ENCODE measurements at regions not wholly inside any gene's neighbourhood (a gene's known extent, or its start where the extent isn't known, plus 50 kb on each side); places are given as distances from the start of the nearest gene placed in this dataset.
A peak's percentile ranks its signal among the peaks of the same experiment; 100 is the strongest.

DNA sequence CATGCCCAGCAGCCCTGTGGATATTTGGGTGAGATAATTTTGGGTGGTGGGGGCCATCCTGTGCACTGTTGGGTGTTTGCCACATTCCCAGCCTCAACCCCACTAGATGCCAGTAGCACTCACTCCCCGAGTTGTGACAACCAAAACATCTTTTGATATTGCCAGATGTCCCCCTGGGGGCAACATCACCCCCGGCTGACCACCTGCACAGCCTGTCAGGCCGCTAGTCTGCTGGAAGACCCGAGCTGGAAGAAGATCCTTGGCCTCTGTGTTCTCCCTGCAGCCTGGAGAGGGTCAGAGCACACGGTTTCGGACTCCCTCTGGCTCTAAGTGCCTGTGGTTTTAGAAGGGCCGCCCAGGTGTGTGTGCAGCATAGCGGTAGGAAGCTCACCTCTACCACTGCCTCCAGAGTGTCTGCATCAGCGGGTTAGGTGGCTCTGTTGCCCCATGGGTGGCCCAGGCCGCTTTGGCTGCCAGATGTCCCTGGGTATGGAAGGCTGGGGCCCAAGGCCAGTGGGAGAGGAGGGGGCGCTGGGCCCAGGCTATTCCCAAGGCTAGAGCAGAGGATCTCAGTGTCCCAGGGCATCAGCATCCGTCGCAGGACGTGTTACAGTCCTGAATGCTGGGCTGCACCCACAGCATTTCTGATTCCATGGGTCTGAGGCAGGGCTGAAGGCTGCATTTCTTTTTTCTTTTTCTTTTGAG is 195.8 kb upstream of the GSE1 start:
- no peak overlapping the region for H3K4ac ChIP-seq (ENCODE audit: low read depth, low read length)
- no peak overlapping the region for H3K23ac ChIP-seq (ENCODE audit: low read length)
- no peak overlapping the region for H3K9ac ChIP-seq (ENCODE audit: low read length)
- peak overlapping the region; percentile 24 for H3K14ac ChIP-seq (ENCODE audit: low read length)
- no peaks in the 10 kb centered on the region for H3K79me1 ChIP-seq (ENCODE audit: low read length)
- peak overlapping the region; percentile 19 for H2BK120ac ChIP-seq (ENCODE audit: insufficient read depth, low read length, poor library complexity)
- H3K36me3 ChIP-seq (ENCODE audit: control insufficient read depth in 1 of 2, insufficient read depth in 2 of 2, low read length in 2 of 2): no peaks in the 10 kb centered on the region
- H4K91ac ChIP-seq (ENCODE audit: low read depth, low read length): no peak overlapping the region
- no CpG with 5 or more reads among the region's 14 CpGs for WGBS (ENCODE audit: extremely low coverage, insufficient coverage, insufficient read length)
- no peak for DNase-seq
- peak overlapping the region; percentile 32 for H2AK5ac ChIP-seq (ENCODE audit: low read length)
- no peak overlapping the region for H4K8ac ChIP-seq (ENCODE audit: low read depth, low read length)
- no peaks in the 10 kb centered on the region for H3K27me3 ChIP-seq (ENCODE audit: insufficient read depth, low read length)
- peaks cover 2% of the 10 kb centered on the region for H3K9me3 ChIP-seq (ENCODE audit: insufficient read depth, low read depth, low read length)
- no peak overlapping the region for H3K4me3 ChIP-seq (ENCODE audit: low read depth, low read length)
- peaks cover 0 to 4% of the 10 kb centered on the region in 2 experiments for H3K4me1 ChIP-seq (ENCODE audit: control insufficient read depth in 1 of 2, insufficient read depth in 2 of 2, low read length in 2 of 2)
- H2BK12ac ChIP-seq (ENCODE audit: low read length): no peak overlapping the region
- no peak overlapping the region for H3K4me2 ChIP-seq (ENCODE audit: low read length)
- no peak overlapping the region for H2AFZ ChIP-seq (ENCODE audit: insufficient read depth, low read length, poor library complexity)
- H3K27ac ChIP-seq (ENCODE audit: low read depth, low read length): no peak overlapping the region
- H2BK5ac ChIP-seq (ENCODE audit: low read depth, low read length, poor library complexity): no peak overlapping the region
- no peaks in the 10 kb centered on the region for H3K79me2 ChIP-seq (ENCODE audit: control insufficient read depth, insufficient read depth, low read length, poor library complexity)
- no peak overlapping the region for H4K12ac ChIP-seq (ENCODE audit: low read depth, low read length)
- no peak overlapping the region for H3K18ac ChIP-seq (ENCODE audit: low read length)

DNA sequence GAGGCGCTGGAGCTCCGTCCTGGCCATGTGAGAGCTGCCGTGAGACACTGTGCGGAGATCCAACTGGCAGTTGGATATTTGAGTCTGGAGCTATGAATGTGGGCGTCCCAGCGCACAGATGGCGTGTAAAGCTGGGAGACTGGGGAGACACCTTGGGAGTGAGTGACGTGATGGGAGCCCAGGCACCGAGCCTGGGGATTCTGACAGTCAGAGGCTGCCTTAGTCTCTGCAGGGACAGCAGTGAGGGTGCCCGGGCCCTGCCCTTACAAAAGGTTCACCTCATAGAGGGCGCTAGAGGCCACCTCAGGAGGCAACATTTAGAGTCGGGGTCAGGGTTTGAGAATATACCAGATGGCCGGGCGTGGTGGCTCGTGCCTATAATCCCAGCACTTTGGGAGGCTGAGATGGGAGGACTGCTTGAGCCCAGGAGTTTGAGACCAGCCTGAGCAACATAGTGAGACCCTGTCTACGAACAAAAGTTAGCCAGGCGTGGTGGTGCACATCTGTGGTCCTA is 194.1 kb upstream of the GSE1 start:
- no CpG with 5 or more reads among the region's 17 CpGs for WGBS (ENCODE audit: extremely low coverage, insufficient coverage, insufficient read length)
- Histone ChIP-seq H3K9ac (ENCODE audit: low read length) (no peak overlapping the region), H3K23ac (ENCODE audit: low read length) (no peak overlapping the region), H3K4ac (ENCODE audit: low read depth, low read length) (no peak overlapping the region), H2BK12ac (ENCODE audit: low read length) (no peak overlapping the region), H3K4me1 (ENCODE audit: control insufficient read depth in 1 of 2, insufficient read depth in 2 of 2, low read length in 2 of 2) (peaks cover 0 to 4% of the 10 kb centered on the region in 2 experiments), H3K27me3 (ENCODE audit: insufficient read depth, low read length) (no peaks in the 10 kb centered on the region), H2BK5ac (ENCODE audit: low read depth, low read length, poor library complexity) (no peak overlapping the region), H2AFZ (ENCODE audit: insufficient read depth, low read length, poor library complexity) (no peak overlapping the region), H4K91ac (ENCODE audit: low read depth, low read length) (no peak overlapping the region), H2BK120ac (ENCODE audit: insufficient read depth, low read length, poor library complexity) (no peak overlapping the region), H3K79me2 (ENCODE audit: control insufficient read depth, insufficient read depth, low read length, poor library complexity) (no peaks in the 10 kb centered on the region), H3K14ac (ENCODE audit: low read length) (no peak overlapping the region), H3K27ac (ENCODE audit: low read depth, low read length) (no peak overlapping the region), H3K36me3 (ENCODE audit: control insufficient read depth in 1 of 2, insufficient read depth in 2 of 2, low read length in 2 of 2) (no peaks in the 10 kb centered on the region), H3K4me2 (ENCODE audit: low read length) (no peak overlapping the region), H4K12ac (ENCODE audit: low read depth, low read length) (no peak overlapping the region), H3K18ac (ENCODE audit: low read length) (no peak overlapping the region), H3K4me3 (ENCODE audit: low read depth, low read length) (no peak overlapping the region), H3K79me1 (ENCODE audit: low read length) (no peaks in the 10 kb centered on the region), H2AK5ac (ENCODE audit: low read length) (no peak overlapping the region), H4K8ac (ENCODE audit: low read depth, low read length) (no peak overlapping the region), H3K9me3 (ENCODE audit: insufficient read depth, low read depth, low read length) (no peaks in the 10 kb centered on the region)
- no peak for DNase-seq

DNA sequence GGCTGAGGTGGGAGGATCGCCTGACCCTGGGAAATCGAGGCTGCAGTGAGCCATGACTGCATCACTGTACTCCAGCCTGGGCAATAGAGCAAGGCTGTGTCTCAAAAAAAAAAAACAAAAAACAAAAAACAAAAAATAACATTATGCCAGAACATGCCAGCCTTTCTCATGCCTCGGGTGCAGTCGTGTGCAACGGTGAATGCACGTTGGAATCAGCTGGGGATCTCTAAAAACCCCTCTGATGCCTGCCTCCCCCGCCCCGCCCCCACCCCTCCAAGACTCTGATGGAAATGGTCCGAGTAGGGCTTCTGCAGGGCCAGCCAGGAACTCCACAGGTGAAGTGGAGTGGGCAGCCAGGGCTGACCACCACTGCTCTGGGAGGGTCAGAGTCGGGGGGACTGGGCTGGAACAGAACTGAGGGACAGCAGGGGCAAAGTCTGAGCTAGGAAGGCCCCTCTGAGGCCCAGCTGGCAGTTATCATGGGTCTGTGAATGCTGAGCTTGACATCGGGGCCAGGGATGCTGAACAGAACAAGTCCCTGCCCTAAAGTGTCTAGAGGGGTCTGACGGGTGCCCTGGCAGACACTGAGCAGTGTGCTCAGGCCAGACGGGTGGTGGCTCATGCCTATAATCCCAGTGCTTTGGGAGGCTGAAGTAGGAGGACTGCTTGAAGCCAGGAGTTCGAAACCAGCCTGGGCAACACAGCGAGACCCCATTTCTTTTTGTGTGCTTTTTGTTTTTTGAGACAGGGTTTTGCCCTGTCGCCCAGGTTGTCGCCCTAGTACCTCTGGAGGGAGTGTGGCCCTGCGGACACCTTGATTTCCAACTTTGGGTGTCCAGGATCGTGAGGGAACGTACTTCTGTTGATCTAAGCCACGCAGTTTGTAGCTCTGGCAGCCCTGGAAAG is 193.4 kb upstream of the GSE1 start:
- Histone ChIP-seq H2AK5ac (ENCODE audit: low read length) (no peak overlapping the region), H3K14ac (ENCODE audit: low read length) (no peak overlapping the region), H3K23ac (ENCODE audit: low read length) (no peak overlapping the region), H3K27ac (ENCODE audit: low read depth, low read length) (no peak overlapping the region), H3K79me2 (ENCODE audit: control insufficient read depth, insufficient read depth, low read length, poor library complexity) (no peaks in the 10 kb centered on the region), H3K36me3 (ENCODE audit: control insufficient read depth in 1 of 2, insufficient read depth in 2 of 2, low read length in 2 of 2) (no peaks in the 10 kb centered on the region), H3K18ac (ENCODE audit: low read length) (no peak overlapping the region), H2BK120ac (ENCODE audit: insufficient read depth, low read length, poor library complexity) (no peak overlapping the region), H4K12ac (ENCODE audit: low read depth, low read length) (no peak overlapping the region), H3K9ac (ENCODE audit: low read length) (no peak overlapping the region), H3K4me3 (ENCODE audit: low read depth, low read length) (no peak overlapping the region), H3K9me3 (ENCODE audit: insufficient read depth, low read depth, low read length) (no peaks in the 10 kb centered on the region), H3K4me1 (ENCODE audit: control insufficient read depth in 1 of 2, insufficient read depth in 2 of 2, low read length in 2 of 2) (peaks cover 0 to 4% of the 10 kb centered on the region in 2 experiments), H2AFZ (ENCODE audit: insufficient read depth, low read length, poor library complexity) (no peak overlapping the region), H3K4ac (ENCODE audit: low read depth, low read length) (no peak overlapping the region), H2BK5ac (ENCODE audit: low read depth, low read length, poor library complexity) (no peak overlapping the region), H3K79me1 (ENCODE audit: low read length) (no peaks in the 10 kb centered on the region), H4K8ac (ENCODE audit: low read depth, low read length) (no peak overlapping the region), H4K91ac (ENCODE audit: low read depth, low read length) (no peak overlapping the region), H3K27me3 (ENCODE audit: insufficient read depth, low read length) (no peaks in the 10 kb centered on the region), H3K4me2 (ENCODE audit: low read length) (no peak overlapping the region), H2BK12ac (ENCODE audit: low read length) (peak overlapping the region; percentile 9)
- WGBS (ENCODE audit: extremely low coverage, insufficient coverage, insufficient read length): no CpG with 5 or more reads among the region's 21 CpGs
- DNase-seq: no peak

DNA sequence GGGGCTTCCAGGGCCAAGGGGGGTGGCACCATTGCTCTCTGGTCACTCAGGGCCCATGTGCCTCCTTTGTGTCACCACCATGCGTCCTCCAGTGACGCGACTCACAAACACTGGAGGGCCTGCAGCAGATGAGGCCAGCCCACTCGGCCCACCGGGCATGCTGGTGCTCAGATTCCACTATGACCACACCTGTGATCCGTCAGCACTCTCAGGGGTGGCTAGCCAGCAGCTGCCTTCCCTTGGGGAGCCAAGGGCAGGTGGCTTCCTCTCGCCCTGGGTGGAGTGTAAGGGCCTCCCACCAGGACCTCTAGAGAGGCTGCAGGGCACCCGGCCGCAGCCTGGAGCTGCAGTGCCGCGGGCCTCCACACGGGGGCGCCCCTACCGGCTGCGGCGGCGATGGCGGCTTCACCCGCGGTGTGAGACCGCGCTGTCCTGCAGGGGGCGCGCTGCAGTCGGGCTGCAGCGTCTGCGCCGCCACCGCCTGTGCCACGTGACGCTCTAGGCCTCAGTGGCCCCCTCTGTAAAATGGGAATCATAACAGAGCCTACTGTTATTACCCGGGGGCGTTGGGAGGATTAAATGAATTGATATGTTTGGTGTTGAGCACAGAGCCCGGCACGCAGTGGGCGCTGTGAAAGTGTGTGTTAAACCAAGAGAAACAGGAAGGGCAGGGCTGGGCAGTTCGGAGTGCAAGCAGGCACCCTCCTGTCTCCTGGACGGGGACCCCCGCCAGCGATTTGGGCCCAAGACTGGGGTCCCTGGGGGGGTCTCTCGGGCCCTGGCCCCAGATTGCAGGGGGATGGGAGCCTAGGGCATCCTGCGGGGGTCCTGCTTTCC is 192.4 kb upstream of the GSE1 start:
- Histone ChIP-seq H2AK5ac (ENCODE audit: low read length) (no peak overlapping the region), H3K14ac (ENCODE audit: low read length) (no peak overlapping the region), H2BK12ac (ENCODE audit: low read length) (no peak overlapping the region), H2BK5ac (ENCODE audit: low read depth, low read length, poor library complexity) (no peak overlapping the region), H3K9me3 (ENCODE audit: insufficient read depth, low read depth, low read length) (no peaks in the 10 kb centered on the region), H3K79me2 (ENCODE audit: control insufficient read depth, insufficient read depth, low read length, poor library complexity) (no peaks in the 10 kb centered on the region), H3K4ac (ENCODE audit: low read depth, low read length) (no peak overlapping the region), H2AFZ (ENCODE audit: insufficient read depth, low read length, poor library complexity) (no peak overlapping the region), H3K36me3 (ENCODE audit: control insufficient read depth in 1 of 2, insufficient read depth in 2 of 2, low read length in 2 of 2) (no peaks in the 10 kb centered on the region), H3K4me1 (ENCODE audit: control insufficient read depth in 1 of 2, insufficient read depth in 2 of 2, low read length in 2 of 2) (peaks cover 0 to 4% of the 10 kb centered on the region in 2 experiments), H3K4me2 (ENCODE audit: low read length) (no peak overlapping the region), H3K4me3 (ENCODE audit: low read depth, low read length) (no peak overlapping the region), H3K9ac (ENCODE audit: low read length) (no peak overlapping the region), H3K79me1 (ENCODE audit: low read length) (no peaks in the 10 kb centered on the region), H3K18ac (ENCODE audit: low read length) (peak overlapping the region; percentile 3), H4K8ac (ENCODE audit: low read depth, low read length) (no peak overlapping the region), H3K23ac (ENCODE audit: low read length) (no peak overlapping the region), H4K91ac (ENCODE audit: low read depth, low read length) (no peak overlapping the region), H4K12ac (ENCODE audit: low read depth, low read length) (no peak overlapping the region), H3K27ac (ENCODE audit: low read depth, low read length) (no peak overlapping the region), H2BK120ac (ENCODE audit: insufficient read depth, low read length, poor library complexity) (peak overlapping the region; percentile 25), H3K27me3 (ENCODE audit: insufficient read depth, low read length) (no peaks in the 10 kb centered on the region)
- peak; percentile 59 to 83 for DNase-seq
- no CpG with 5 or more reads among the region's 42 CpGs for WGBS (ENCODE audit: extremely low coverage, insufficient coverage, insufficient read length)

Measured in trophoblast cell (in vitro differentiated cells and primary cell).